CD4-positive, alpha-beta T cell (primary cell): ENCODE measurements at regions not wholly inside any gene's neighbourhood (a gene's known extent, or its start where the extent isn't known, plus 50 kb on each side); places are given as distances from the start of the nearest gene placed in this dataset.

Experiments used
- ATAC-seq: fragments of 200-7000 bp; cut with Tn5 transposase; one replicate; pipeline ENCODE4 v1.10.0; 2022; ENCODE audit warnings: mild to moderate bottlenecking; ENCODE audit not compliant: poor library complexity
- CTCF ChIA-PET: fragments of 350-600 bp; sonication (Branson Sonifier 250); formaldehyde crosslinking; loops from one replicate; lab custom pipeline; 2021; ENCODE audit warnings: antibody characterized with exemption, inconsistent platforms; lab: Charles Lee
- POLR2A ChIA-PET: fragments of 350-600 bp; sonication (Branson Sonifier 250); formaldehyde crosslinking; loops from one replicate; lab custom pipeline; 2021; ENCODE audit warnings: antibody characterized with exemption, inconsistent platforms; lab: Charles Lee
- DNase-seq, 14 experiments: peaks; one replicate each; pipeline ENCODE4 v3.0.0-alpha.2; 2013 to 2020; ENCODE audit warnings: mixed read lengths in 2 of 14
- H3K27ac ChIP-seq, 2 donors: one replicate each; pipeline versions ENCODE4 v1.5.1 to v1.7.0; 2013; ENCODE audit warnings: low read length in 2 of 2, low read depth in 1 of 2, mild to moderate bottlenecking in 1 of 2
- H3K27me3 ChIP-seq, 2 experiments: 1 replicate in 1 of 2; 2 replicates in 1 of 2; pipeline versions ENCODE4 v1.6.1 to v1.7.0; 2013; ENCODE audit warnings: low read length in 2 of 2, control low read depth in 1 of 2, mild to moderate bottlenecking in 1 of 2, moderate library complexity in 1 of 2; ENCODE audit not compliant: insufficient read depth in 2 of 2, control insufficient read depth in 1 of 2
- H3K36me3 ChIP-seq: one replicate; pipeline ENCODE4 v1.6.1; 2013; ENCODE audit warnings: low read length, control low read depth; ENCODE audit not compliant: insufficient read depth
- H3K4me1 ChIP-seq: one replicate; pipeline ENCODE4 v1.6.1; 2013; ENCODE audit warnings: low read length, control low read depth; ENCODE audit not compliant: insufficient read depth
- H3K4me3 ChIP-seq: one replicate; pipeline ENCODE4 v1.5.1; 2013; ENCODE audit warnings: mild to moderate bottlenecking, low read length, moderate library complexity
- H3K9me3 ChIP-seq, 2 experiments: 1 replicate in 1 of 2; 2 replicates in 1 of 2; pipeline versions ENCODE4 v1.6.1 to v1.7.0; 2013; ENCODE audit warnings: low read length in 2 of 2, mild to moderate bottlenecking in 2 of 2, control low read depth in 1 of 2, moderate library complexity in 1 of 2; ENCODE audit not compliant: control insufficient read depth in 1 of 2, insufficient read depth in 1 of 2
- H3K27ac Mint-ChIP-seq: one replicate; pipeline ENCODE4 v1.8.0; 2020; ENCODE audit warnings: mixed read lengths
- H3K27me3 Mint-ChIP-seq: one replicate; pipeline ENCODE4 v1.8.0; 2021; ENCODE audit warnings: mixed read lengths
- H3K36me3 Mint-ChIP-seq: one replicate; pipeline ENCODE4 v1.8.0; 2021; ENCODE audit warnings: low read depth, mixed read lengths
- H3K4me1 Mint-ChIP-seq: one replicate; pipeline ENCODE4 v1.8.0; 2021; ENCODE audit warnings: low read depth, mixed read lengths
- H3K4me3 Mint-ChIP-seq: one replicate; pipeline ENCODE4 v1.8.0; 2020; ENCODE audit warnings: mild to moderate bottlenecking, mixed read lengths
- H3K9me3 Mint-ChIP-seq: one replicate; pipeline ENCODE4 v1.8.0; 2020; ENCODE audit warnings: mixed read lengths
- intact Hi-C, 2 experiments: fragments of 100-400 bp; cut with DNase I in 1 of 2; cut with micrococcal nuclease in 1 of 2; formaldehyde crosslinking; loops; one replicate each; pipeline versions ENCODE4 v1.15.1 to v1.9.0; 2023 to 2025; cut with DNase I, micrococcal nuclease
- TF ChIP-seq, protein P1 (sequence below): fragments of 200-600 bp; IDR thresholded peaks from one replicate; pipeline ENCODE4 v1.8.0; 2022; ENCODE audit warnings: antibody characterized with exemption, mild to moderate bottlenecking

DNA sequence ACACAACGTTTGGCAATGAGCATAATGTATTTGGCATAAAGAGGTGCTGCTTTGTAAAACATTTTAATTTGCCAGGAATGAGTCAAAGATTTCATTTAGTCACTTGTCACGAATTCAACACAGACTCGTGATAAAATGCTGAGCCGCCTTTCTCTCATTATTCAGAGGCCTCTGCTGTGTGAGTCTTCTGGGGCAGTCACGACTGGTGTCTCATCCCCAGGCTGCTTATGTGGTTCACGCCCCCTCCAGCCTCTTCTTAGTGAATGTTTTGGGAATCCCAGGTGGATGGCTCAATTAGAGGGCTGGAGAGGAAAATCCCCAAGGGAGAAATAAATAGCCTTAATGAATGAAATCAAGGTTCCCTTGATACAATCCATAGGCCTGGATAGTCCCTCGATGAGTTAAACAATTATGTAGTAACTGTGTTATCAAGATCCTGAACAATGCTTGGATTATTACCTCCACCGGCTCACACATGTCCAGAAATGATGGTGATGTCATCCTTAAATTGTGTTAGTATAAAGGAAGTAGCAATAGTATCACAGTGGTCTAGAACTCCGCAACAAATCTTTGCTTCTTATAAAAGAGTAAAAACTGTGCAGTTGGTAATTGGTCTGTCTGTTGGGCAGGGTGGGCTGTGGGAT, 192.1 kb upstream of the ADAMTS16 start:
- intact Hi-C loops: no loop called here
- no peak overlapping the region for H3K27ac ChIP-seq
- CTCF ChIA-PET: no interaction called here

DNA sequence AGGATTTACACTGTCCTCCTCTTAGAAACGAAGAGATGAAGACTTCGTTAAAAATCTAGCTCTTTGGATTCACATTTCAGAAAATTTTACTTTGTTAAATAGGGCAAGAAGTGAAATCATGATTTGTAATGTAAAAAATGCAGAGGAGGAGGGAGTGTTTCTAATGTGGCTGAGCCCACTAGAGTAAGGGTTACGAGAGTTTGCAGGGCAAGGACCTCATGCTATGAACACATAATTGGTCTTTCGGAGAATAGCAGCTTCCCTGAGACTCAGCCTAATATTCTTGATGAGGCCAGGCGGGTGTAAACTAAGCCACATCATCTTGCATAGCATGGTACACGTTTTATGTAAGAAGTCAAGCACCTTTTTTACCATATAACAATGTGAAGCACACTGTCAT, 191.0 kb upstream of the ADAMTS16 start:
- TF ChIP-seq, protein P1, sequence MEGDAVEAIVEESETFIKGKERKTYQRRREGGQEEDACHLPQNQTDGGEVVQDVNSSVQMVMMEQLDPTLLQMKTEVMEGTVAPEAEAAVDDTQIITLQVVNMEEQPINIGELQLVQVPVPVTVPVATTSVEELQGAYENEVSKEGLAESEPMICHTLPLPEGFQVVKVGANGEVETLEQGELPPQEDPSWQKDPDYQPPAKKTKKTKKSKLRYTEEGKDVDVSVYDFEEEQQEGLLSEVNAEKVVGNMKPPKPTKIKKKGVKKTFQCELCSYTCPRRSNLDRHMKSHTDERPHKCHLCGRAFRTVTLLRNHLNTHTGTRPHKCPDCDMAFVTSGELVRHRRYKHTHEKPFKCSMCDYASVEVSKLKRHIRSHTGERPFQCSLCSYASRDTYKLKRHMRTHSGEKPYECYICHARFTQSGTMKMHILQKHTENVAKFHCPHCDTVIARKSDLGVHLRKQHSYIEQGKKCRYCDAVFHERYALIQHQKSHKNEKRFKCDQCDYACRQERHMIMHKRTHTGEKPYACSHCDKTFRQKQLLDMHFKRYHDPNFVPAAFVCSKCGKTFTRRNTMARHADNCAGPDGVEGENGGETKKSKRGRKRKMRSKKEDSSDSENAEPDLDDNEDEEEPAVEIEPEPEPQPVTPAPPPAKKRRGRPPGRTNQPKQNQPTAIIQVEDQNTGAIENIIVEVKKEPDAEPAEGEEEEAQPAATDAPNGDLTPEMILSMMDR: no peak
- H3K4me1 Mint-ChIP-seq: no peaks in the 10 kb centered on the region
- intact Hi-C loops: no loop called here
- no peaks in the 10 kb centered on the region for H3K27me3 Mint-ChIP-seq
- no peaks in the 10 kb centered on the region for H3K27me3 ChIP-seq
- no peak overlapping the region for H3K4me3 ChIP-seq
- H3K9me3 Mint-ChIP-seq: peaks cover 5% of the 10 kb centered on the region
- H3K4me1 ChIP-seq: no peaks in the 10 kb centered on the region
- H3K4me3 Mint-ChIP-seq: no peak overlapping the region
- H3K27ac ChIP-seq: no peak overlapping the region
- H3K36me3 ChIP-seq: no peaks in the 10 kb centered on the region
- H3K27ac Mint-ChIP-seq: no peak overlapping the region
- H3K9me3 ChIP-seq: peaks cover 0 to 10% of the 10 kb centered on the region in 2 experiments
- no peak for ATAC-seq
- ChIA-PET CTCF (no interaction called here), POLR2A (no interaction called here)
- DNase-seq: no peak
- H3K36me3 Mint-ChIP-seq: no peaks in the 10 kb centered on the region

More for the DNA sequence above, 192.1 kb upstream of the ADAMTS16 start:
- Histone ChIP-seq H3K4me3 (no peak overlapping the region), H3K4me1 (no peaks in the 10 kb centered on the region), H3K9me3 (peaks cover 0 to 18% of the 10 kb centered on the region in 2 experiments), H3K36me3 (no peaks in the 10 kb centered on the region), H3K27me3 (no peaks in the 10 kb centered on the region)
- no peaks in the 10 kb centered on the region for H3K4me1 Mint-ChIP-seq
- no peak for DNase-seq
- no peak for ATAC-seq
- no peak overlapping the region for H3K4me3 Mint-ChIP-seq
- no peaks in the 10 kb centered on the region for H3K36me3 Mint-ChIP-seq
- H3K27ac Mint-ChIP-seq: no peak overlapping the region
- H3K27me3 Mint-ChIP-seq: no peaks in the 10 kb centered on the region
- peaks cover 3% of the 10 kb centered on the region for H3K9me3 Mint-ChIP-seq
- POLR2A ChIA-PET: no interaction called here
- TF ChIP-seq, protein P1: no peak

DNA sequence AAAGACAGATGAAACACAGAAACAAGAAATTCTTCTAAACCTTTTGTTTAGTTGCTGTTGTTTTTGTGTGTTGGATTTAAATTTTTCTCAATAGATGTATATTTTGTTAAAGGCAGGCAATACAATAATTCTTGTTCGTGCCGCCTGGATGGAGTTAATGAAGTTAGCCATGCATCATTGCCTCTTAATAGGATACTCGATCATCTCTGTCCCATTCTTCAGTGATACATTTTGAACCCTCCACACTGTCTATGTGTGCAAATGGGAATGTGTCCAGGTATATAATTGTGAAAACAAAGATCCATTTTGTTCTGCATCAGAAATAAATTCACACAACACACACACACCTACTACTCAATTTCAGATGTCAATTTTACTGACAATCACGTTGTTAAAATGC, 186.6 kb upstream of the ADAMTS16 start:
- no peaks in the 10 kb centered on the region for H3K4me1 ChIP-seq
- TF ChIP-seq, protein P1: no peak
- no peak overlapping the region for H3K4me3 ChIP-seq
- H3K36me3 ChIP-seq: no peaks in the 10 kb centered on the region
- no peaks in the 10 kb centered on the region for H3K27me3 ChIP-seq
- ATAC-seq (no peak), DNase-seq (no peak)
- ChIA-PET CTCF (no interaction called here), POLR2A (no interaction called here)
- H3K27ac Mint-ChIP-seq: no peak overlapping the region
- H3K9me3 Mint-ChIP-seq: peaks cover 5% of the 10 kb centered on the region
- H3K27ac ChIP-seq: no peak overlapping the region
- no peak overlapping the region for H3K4me3 Mint-ChIP-seq
- no peaks in the 10 kb centered on the region for H3K27me3 Mint-ChIP-seq
- intact Hi-C loops: no loop called here
- H3K36me3 Mint-ChIP-seq: no peaks in the 10 kb centered on the region
- peaks cover 0 to 9% of the 10 kb centered on the region in 2 experiments for H3K9me3 ChIP-seq
- no peaks in the 10 kb centered on the region for H3K4me1 Mint-ChIP-seq
